GM19025 (cell line): ENCODE measurements at regions not wholly inside any gene's neighbourhood (a gene's known extent, or its start where the extent isn't known, plus 50 kb on each side); places are given as distances from the start of the nearest gene placed in this dataset.

Source experiments
- ATAC-seq: cut with Tn5 transposase; IDR thresholded peaks from one replicate; pipeline ENCODE4 v1.9.1; 2021; ENCODE audit warnings: mild to moderate bottlenecking, low read depth, moderate library complexity; ENCODE audit not compliant: unreplicated experiment

DNA sequence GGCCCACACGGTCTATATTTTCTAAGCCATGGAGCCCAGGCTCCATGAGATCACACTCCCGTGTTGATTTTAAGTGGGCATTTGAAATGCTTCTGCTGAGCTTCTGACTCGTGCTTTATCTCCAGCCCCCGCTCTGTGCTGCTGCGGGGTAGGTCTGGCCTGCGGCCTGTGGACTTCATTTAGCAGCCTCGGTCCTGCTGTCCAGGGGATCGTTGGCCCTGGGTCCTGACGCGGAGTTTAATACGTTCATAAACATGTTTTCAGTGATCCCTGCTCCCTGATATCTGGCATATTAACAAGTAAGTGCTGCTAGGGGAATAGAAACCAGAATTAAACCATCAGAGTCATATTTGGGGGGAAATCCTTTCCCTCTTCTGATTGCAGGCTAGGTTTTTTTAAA, 540.3 kb upstream of the MGMT start:
- no peak for ATAC-seq

DNA sequence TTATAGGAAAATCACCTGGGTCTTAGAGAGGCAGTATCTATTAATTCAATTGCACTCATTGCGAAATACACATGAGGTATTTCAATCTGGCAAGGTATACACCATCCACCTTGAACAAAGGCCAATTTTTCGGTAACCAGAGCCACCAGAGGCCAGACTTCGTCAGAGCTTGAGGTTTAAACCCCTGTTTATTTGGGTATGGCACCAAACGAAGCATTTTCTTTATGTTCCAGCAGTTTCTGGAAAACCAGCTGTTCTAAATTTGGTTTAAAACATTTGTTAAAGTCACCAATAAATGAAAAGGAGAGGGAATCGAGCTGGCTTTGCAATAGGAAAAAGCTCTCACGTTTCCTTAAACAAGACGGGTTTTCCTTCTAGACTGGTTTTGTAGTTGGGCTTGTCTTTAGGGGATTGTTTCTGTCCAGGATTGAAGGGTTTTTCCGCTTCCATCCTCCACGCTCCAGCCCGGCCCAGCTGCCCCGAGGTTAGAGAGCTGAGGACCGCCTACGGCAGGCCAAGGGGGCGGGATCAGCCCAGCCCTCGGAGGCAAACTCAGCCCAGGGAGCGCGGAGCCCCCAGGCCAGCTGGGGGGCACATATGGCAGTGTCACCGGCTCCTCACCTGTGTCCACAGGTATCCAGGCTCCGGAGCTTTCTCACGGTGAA, 539.4 kb upstream of the MGMT start:
- no peak for ATAC-seq

- ATAC-seq, result no peak
Observed at GRCh38 chr10:128928231-128928836, 538.7 kb upstream of the MGMT start.

- ATAC-seq, result no peak
Observed at GRCh38 chr10:128929131-128929530, 537.9 kb upstream of the MGMT start.

DNA sequence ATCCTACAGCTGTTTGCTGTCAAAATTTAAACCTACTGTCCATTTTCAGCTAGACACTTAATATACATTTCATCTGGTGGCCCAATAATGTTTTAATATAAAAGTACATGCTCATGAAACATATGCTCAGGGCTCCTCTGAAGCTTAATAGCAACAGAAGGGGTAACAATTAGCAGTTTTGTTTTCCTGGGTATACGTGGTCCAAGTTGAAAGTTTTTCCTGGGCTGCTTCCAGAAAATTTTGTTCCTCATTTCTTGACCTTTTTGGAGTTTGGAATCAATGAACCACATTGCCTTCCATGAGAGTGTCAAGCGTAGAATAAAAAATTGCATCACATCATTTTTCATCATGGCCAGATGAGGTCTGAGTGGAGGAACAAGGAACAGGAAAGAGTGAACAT, 537.3 kb upstream of the MGMT start:
- ATAC-seq, result no peak

DNA sequence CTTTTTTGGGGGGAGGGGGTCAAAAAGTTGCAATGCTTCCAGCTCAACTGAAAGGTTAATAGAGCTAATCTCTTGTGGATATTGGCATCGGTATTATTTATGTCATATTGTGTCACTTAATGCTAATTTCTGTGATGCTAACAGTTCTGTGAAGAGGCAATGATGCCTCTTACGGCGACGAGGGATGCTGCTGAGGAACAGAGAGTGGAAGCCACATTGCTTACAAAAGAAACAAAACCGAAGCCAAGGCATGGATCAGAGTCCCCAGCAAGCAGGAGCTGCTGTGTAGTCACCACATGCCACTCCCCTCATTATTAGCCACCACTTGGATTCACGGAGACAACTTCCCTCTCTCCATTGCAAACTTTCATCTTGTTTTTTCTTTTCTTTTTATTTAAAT, 536.5 kb upstream of the MGMT start:
- ATAC-seq, result no peak

- no peak for ATAC-seq
Observed at GRCh38 chr10:128932071-128932820, 534.8 kb upstream of the MGMT start.

DNA sequence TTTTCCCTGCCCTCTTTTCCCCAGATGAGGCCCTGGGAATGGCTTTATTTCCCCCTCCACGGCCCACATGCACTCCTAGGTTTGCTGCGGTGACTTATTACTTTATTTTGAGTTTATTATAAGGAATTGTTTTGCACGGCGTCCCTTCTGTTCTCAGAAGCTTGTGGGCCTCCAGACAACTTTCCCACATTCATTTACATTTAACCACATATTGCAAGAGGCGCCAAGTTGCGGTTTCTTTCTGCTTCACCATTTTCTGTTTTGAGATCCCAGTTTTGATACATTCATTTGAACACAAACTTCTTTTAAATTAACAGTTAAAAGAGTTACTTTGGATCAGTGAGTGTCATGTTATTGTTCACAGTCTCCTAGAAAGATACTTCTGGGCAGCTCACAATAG, 532.5 kb upstream of the MGMT start:
- ATAC-seq, result no peak

DNA sequence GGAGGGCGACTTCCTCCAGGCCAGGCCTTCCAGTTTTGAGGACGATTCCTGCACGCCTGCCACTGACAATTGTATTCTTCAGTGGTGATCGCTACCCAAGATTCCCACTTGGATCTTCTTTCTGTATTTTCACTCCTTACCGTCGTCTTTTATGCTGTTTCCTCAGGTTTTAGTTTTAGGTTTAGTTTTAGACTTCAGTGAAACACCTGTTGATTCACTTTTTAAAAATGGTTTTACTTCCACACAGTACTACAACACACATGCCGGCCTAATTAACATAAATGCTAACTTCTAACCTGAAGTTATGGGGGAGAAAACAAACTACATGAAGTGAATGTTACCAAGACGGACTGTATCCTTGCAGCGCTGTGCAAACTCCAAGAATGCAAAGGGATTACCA, 530.6 kb upstream of the MGMT start:
- no peak for ATAC-seq

DNA sequence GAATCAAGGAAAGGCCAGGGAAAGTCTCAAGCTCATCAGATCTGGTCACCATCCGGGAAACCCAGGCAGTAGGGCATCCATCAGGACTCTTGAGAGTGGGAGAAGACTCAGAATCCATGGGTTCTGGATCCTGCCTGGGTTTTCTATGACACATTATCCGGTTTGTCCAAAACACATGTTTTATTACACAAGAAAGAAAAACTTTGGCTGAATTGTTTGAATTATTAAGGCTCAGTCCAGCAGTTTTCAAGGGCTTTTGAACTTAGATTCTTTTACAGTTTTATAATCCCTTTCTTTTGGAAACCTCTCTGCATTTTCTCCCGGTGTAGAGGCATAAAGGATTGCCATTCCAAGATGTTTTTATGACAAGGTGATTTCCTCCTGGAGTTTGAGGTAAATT, 528.5 kb upstream of the MGMT start:
- ATAC-seq, result no peak

DNA sequence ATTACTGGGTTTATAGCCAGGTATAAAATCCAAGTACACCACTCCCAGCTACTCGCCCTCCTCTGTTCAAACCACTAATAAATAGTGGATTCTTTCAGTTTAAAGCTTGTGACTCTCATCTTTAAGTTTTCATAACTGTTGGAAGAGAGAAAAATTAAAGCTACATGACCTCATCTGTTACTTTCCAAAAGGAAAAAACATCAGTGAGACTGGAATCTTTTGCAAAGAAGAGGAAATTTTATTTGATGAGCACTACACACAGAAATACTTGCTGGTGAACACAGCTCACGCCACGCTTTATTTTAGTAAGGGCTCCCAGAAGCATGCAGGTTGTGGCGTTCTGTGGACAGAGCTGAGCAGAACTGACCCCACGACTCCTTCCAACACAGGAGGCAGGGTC, 527.0 kb upstream of the MGMT start:
- no peak for ATAC-seq

- ATAC-seq, result no peak
Observed at GRCh38 chr10:128943111-128943510, 523.9 kb upstream of the MGMT start.

DNA sequence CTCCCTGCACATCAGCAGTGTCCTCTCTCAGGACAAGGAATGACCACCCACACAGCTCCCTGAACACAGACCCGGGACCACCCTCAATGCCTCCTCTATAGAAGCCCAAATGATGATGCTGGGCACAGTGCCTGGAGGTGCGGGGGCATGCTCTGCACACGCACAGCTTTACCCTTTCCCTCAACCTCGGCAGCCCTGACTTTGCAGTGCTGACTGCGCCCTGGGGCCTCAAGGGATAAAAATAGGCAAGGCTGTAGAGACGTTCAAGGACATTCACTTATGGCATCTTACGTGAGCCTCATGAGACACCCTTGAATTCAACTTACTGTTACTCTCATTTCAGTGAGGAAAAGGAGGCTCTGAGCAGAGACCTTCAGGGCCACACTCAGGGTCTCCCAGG, 521.6 kb upstream of the MGMT start:
- no peak for ATAC-seq

DNA sequence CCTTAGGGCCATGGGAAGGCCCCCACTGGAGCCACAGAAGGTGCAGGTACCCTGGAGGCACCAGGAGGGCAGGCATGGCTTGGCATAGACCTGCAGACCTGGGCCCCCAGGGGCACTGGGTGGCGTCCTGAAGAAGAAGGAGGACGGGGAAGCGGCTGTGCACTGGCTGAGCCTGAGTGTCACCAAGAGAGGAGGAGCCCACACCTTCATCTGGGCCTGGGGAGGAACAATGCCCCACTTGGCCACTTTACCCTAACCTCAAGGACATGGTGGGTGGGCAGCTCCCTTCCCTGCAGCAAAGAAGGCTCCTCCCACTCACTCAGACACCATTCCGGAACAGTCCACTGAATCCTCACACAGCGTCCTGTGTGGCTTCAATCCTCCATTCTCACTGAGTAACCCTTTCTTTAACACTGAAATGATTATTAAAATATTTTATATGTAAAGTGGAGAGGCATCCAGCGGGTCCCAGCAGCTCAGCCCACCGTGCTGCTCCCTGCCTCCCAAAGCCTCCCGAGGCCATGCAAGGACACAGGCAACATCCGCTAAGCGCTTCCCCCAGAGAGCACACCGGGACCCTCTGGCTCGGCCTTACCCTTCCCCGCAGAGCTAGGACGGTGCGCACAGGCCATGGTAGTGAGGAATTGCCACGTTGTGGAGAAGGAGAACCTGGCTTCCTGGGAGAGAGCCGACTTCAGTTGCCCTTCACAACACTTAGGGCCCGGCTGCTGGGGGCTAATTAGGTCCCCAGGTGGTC, 516.7 kb upstream of the MGMT start:
- no peak for ATAC-seq

GRCh38 chr10:128950916-128951275, 516.1 kb upstream of the MGMT start:
- ATAC-seq, result no peak

DNA sequence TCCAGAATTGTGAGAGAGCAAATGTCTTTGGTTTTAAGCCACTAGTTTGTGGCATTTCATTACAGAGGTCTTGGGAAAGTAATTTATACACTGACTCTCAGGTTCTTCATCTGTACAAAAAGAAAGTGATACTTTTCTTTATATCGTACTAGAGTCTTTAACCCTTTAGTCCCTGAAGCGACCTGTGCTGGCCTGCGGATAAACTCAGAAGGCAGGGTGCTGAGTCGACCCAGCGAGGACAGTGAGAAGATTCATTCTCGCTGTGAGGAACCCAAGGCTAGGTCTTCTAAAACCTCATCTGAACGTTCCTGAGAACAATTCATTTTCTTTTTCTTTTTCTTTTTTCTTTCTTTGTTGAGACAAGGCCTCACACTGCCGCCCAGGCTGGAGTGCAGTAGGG, 514.2 kb upstream of the MGMT start:
- no peak for ATAC-seq

DNA sequence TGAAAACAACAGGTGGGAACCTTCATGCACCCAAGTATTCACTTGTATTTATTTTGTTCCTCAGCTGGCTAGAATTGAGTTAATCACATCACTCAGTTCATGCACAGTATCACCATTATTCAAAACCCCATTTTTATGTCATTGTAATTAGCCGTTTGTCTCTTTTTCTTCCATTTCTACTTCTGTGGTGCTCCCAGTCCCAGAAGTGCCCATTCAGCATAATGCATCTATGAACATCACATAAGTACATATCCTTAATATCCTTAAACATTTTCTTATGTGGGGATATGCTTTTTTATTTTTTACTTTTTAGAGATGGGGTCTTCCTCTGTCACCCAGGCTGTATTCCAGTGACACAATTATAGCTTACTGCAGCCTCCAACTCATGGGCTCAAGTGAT, 510.9 kb upstream of the MGMT start:
- no peak for ATAC-seq

- ATAC-seq, result no peak
Observed at GRCh38 chr10:128957221-128957620, 509.8 kb upstream of the MGMT start.

- ATAC-seq, result no peak
Observed at GRCh38 chr10:128958834-128959690, 508.0 kb upstream of the MGMT start.

DNA sequence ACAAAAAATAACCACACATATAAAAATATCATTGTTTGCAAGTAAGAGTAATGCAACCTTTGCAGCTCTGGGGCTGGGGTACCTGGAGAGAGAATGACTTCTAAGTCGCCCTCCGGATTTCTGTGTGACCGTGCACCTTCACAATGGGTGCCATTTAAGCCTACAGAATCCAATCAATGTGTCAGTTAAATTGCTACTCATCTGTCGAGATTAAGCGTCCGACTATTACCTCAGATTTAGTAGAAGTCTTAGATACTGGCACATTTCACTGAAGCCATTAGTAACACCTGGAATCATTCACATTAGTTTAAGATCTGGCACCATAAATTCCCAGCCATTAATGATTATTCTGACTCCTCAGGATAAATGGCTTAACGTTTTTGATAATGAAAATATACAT, 507.3 kb upstream of the MGMT start:
- ATAC-seq, result no peak
